Hippocampal formation (tissue), 2 donors: ENCODE measurements at regions not wholly inside any gene's neighbourhood (a gene's known extent, or its start where the extent isn't known, plus 50 kb on each side); places are given as distances from the start of the nearest gene placed in this dataset.

ENCODE experiments used
- DNase-seq, 2 donors: peaks; one replicate each; lab custom pipeline; 2025; lab: John Stamatoyannopoulos, UW

DNA sequence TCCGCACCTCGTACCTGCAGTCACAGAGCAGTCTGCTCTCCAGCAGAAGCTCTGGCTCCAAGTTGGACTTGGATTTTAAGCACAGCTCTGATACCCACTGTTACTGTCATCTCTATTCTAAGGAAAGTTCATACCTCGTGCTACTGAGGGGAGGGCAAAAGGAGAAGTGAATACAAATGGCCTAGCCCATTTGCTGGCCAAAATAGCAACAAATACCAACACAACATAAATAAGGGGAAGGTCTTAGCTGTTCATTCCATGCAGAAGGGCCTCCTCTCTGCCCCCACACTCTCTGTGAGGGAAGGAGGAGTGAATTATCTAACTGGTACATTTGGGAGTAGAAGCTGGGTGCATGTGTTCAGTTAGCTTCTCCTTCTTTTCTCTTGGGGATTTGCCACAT lies 739.4 kb upstream of the RAB6C start:
- DNase-seq, result peak in 1 of 2 donors; percentile 17

DNA sequence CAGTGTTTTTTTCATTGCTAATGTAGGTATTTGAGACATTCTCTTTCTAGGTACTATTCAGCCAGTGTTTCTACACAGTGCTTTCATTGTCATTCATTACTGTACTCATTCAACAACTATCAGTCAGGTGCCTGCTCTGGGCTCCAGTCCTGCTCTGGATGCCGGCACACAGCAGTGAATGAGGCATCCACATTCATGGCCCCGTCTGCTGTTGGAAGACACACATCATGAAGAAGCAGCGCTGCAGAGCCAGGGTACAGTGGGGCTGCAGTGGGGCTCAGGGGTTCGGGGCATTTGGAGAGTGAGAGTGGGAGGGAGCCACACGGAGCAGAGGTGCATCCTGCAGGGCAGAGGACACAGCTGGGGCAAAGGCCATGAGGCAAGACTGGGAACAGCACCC lies 737.2 kb upstream of the RAB6C start:
- no peak for DNase-seq

DNA sequence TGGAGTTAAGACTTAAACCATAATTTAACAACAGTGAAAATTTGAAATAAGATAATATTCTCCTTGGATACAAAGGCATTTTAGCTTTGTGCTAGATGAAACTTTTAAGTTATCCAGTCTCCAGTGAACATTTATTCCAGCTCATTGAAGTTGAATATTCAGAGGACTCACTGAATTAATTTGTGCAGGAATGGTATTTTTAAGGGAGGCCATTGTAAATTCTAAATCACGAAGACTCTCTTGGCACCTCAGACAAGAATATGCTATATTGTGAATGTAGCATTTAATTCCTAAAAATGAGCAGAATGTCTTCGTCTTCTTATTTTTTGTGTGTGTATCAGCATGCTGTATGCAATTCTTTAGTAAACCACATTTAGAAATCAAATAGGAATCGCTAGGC lies 731.7 kb upstream of the RAB6C start:
- no peak for DNase-seq

DNA sequence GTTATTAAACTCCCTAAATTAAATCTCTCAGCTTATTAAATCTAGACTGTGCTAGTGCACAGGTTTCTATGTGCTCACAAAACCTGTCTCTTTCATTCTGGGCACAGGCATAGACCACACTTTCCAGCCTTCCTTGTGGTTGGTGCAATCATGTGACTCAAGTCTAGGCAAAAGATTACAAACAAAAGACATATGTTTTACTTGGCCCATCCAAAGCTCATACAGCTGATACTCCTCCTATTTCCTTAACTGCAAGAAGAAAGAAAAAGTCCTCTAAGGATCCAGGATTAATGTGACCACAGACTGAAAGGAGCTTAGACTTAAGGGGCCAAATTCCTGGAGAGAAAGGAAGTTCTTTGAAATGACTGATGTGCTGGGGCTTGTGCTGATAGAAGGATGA lies 731.3 kb upstream of the RAB6C start:
- DNase-seq, result peak in 1 of 2 donors; percentile 18

DNA sequence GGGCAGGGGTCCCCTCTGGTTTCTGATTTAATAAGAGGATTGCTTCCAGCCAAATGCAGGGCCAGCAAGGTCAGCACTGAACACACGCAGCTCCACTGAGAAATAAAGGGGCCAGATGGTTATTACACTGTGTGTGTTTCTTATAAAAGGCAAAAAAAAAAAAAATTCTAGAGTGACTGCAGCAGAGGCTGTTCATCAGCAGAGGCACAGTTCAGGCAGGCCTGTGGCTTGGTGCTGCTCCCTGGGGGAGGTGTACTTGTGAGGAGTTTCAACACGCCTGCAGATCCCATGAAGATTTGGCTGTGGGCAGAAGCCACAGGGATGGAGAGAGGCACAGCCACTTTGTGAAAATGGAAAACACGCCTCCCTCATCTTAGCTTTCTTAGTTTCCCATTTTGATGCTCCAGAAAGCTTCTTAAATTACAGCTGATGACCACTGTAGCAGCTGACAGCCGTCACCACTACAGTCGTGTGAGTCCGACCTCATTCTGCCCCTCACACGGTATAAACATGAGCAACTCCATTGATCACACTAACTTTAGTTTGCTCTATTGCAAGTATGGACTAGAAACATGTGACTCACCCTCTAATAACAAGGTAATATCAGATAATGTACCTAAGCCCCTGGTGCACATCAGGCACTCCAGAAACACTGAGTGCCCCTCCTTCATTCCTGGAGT lies 726.5 kb upstream of the RAB6C start:
- no peak for DNase-seq

DNA sequence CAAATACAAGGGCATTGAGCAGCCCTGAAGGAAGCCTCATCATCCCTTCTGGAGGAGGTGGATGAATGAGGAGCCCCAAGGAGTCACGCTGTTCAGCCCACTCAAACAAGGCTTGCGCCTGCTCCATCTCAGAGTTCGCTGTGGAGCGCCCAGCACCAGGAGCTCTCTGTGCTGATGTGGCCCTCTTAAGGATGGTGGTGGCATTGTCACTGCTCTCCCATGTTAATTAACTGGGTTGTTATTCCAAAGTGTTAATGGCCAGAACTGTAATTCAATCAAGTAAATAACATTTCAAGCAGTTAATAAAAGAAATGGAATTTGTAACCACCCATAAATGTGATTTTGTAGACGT lies 726.0 kb upstream of the RAB6C start:
- peak in 1 of 2 donors; percentile 6 for DNase-seq

DNA sequence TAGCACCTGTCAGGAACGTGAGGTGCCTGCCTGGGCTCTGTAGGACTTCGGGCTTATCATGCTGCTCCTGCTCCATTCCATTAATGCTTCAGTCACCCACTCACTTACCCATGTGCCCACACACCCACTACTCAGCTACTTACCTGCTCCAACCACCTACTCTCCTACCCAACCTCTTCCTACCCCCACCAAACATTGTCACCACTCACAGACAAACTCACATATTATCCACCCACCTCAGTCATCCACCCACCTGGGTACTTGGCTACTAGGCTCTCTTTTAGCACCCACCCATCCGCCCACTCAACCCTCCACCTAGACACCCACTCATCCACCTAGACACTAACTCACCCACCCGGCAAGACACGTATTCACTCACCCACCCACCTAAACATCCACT lies 724.7 kb upstream of the RAB6C start:
- DNase-seq, result no peak

DNA sequence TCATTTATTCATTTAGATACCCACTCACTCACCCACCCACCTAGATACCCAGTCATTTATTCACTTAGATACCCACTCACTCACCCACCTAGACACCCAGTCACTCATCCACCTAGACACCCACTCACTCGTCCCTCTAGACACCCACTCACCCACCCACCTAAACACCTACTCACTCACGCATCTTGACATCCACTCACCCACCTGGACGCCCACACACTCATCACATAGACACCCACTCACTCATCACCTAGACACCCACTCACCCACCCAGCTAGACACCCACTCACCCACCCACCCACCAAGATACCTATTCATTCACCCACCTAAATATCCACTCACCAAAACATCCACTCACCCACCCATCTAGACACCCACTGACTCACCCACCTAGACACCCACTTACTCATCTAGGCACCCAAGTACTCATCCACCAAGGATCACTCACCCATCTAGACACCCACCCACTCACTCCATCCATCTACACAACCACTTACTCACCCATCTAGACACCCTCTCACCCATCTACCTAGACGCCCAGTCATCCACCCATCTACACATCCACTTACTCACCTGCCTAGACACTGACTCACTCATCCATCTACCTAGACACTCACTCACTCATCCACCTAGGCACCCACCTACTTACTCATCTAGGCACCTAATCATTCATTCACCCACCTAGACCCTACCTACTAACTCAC lies 723.7 kb upstream of the RAB6C start:
- DNase-seq, result no peak

DNA sequence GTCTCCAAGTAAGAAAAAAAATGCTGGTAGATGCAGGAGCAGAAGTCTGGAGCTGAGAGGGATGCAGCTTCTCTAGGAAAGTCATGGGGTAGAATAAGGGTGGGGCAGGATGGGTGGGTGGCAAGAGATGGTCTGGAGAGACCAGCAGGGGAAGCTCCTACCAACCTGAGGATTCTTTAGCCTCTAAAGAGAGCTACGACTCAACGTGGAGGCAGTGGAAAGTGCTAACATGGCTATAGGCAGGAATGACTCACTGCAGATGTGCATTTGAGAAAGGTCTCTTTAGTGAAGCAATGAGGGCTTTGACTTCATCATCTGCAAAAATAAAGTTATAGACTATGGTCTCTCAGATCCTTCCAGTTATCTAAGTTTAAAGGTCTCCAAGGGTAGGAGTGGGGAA lies 722.8 kb upstream of the RAB6C start:
- DNase-seq, result no peak

DNA sequence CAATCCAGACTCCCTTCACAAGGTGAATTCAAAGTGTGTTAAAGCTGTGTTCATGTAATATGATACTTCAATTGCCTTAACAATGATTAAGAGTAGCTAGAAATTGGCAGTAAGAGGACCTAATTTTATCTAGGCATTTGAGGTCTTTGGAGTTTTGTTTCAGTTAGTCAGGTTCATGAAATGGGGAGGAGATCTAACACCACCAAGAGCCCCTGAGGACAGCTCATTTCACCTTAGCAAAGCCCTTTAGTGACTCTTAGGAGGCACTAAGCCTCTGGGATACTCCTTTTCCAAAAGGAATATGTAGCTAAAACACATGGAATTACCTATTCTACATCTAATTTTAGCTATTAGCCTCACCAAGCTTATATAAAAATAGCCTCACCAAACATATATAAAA lies 716.5 kb upstream of the RAB6C start:
- DNase-seq, result no peak

DNA sequence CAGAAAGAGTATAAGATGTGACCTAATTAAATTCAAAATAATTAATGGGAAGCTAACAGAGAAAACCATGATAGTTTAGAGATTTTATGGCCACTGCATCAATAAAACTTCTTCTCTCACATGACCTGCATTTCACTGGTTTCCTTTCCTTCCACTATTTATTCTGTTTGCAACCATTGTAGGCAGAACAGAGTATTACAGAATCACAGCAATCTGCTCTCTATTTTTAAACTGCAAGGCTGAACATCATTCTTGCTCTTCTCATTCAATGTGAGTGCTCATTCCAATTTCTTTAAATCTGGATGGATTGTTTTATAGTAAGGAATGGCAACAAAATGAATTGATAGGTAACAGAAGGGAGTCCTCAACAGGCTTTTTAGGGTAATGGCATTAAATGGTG lies 715.5 kb upstream of the RAB6C start:
- DNase-seq, result no peak

DNA sequence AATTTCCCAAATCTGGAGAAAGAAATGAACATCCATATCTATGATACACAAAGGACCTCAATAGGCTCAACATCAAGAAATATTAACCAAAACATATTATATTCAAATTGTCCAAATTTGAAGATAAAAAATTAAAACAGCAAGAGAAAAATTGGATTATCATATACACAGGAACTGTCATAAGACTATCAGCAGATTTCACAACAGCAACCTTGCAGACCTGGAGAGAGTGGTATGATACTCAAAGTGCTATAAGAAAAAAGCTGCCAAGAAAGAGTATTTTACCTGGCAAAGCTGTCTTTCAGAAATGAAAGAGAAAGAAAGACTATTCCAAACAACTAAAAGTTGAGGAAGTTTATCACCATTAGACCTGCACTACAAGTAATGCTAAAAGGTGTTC lies 711.9 kb upstream of the RAB6C start:
- DNase-seq, result no peak

DNA sequence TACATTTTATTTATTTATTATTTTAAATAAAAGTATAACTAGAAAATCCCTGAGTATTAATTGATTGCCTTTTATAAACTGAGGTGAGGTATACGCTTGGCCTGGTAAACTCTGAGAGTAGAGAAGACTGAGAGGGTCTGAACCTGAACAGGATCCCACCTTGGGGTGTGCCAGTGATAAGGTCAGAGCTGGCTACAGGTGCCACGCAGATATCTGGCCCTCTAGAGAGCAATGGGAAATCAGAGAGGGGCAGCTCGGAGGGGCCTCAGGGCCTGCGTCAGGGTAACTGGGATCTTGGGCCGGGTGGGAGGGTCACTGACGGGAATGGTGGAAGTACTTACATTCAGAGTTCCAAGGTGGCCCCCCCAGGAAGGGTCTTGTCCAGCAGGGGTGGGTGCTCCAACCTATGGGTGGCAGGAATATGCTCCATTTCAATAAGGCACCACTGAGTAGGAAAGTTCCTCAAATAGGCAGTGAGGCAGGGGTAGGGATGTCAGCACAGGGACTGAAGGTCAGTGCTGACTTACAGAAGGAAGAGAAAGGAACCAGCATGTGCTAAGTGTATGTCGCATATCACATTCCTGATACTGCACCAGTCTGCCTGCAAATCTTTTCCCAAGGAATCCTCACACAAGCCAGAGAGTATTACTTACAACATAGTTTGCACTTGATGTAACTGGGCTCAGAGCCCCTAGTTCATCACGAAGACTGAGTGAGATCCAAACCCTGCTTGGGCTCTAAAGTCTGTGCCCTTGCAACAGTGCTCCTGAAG lies 706.0 kb upstream of the RAB6C start:
- DNase-seq, result no peak

DNA sequence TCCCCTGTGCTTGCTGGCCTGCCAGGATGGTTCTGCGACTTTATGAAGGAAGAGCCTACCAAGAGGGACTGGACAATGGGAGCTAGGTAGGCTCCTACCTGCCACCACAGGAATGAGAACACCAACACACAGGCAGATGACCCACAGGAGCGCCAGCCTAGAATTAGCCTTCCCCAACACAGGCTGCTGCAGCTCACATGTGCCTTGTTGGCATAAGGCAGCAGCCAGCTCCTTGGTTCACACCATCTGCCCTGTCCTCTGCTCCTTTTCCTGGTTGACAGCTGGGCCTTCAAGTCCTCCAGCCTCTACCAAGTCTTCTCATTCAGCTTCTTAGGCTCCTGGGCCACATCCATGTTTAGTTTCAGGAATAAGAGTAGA lies 705.4 kb upstream of the RAB6C start:
- DNase-seq, result no peak

DNA sequence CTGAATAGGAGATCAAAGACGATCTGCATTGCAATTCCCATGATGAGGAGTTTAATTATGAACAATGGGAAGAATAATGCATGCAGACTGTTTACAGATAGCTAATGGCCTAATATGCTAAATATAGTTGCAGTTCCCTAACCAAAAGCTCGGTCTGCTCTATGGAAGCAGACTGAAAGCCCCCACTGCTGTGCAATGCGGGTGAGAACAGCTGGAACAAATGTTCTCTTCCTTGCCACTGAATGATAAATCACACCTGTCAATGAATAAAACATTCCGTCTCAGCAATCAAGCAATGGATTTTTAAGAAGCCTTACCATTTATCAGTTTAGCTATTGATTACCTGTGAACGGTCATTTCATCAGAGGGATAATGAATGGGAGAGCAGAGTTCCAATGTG lies 704.5 kb upstream of the RAB6C start:
- no peak for DNase-seq

DNA sequence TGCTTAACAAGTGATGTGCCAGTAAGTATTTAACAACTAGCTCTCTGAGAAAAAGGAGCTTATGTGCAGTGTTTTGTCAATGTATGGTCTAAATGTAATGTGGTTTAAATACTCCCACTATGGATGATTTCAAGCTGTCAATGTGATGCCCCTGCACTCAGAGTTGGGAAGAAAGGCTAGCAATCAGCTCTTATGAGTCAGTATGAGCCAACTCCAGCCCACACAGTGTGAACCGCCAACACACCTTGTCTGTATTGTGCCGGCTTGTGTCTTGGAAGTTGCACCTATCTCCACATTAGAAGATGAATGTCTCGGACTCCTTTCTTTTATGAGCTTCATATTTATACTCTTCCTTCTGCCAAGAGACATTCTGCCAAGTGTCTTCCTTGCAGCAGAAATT lies 703.8 kb upstream of the RAB6C start:
- no peak for DNase-seq

DNA sequence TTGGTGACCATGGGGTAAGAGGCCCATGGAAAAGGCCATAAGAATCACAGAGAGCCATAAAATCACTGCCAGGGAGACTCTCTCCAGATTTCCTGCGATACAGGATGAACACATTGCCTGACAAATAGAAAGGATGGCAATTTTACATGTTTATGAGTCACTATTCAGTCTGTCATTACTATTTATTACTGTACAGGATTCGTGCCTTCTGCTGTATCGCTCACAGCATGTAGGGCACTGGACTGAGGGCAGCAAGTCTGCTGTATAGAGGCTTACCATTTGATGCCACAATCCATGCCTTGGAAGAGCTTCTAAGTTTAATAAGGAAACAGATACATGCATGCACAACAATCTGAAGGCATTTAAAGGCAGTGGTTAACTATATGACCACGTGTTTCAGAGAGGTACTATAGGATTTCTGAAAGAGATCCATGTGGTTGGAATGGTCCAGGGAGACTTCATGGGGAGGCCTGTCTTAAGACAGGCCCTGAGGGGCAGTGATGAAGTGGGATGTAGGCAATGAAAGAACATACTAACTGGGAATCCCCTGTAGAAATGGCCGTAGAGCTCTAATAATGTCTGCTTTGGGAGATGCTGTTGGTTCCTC lies 702.4 kb upstream of the RAB6C start:
- DNase-seq, result no peak

DNA sequence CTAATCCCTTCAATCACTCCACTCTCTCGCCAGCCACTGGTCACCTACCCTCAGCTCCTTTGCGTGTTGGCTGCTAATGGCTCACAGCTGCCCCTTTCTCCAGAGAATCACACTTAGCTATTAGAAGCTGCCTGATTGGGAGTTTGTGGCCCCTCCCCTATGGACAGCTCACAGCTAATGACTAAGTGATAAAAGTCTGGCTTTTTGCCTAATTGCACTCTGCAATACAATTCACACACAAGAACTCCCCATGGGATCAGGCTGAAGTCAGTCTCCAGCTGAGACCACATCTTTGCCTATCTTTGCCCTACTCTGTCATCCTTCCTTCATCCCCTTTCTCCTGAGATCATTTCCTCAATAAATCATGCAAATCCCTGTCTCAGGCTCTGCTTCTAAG lies 701.9 kb upstream of the RAB6C start:
- DNase-seq, result no peak

DNA sequence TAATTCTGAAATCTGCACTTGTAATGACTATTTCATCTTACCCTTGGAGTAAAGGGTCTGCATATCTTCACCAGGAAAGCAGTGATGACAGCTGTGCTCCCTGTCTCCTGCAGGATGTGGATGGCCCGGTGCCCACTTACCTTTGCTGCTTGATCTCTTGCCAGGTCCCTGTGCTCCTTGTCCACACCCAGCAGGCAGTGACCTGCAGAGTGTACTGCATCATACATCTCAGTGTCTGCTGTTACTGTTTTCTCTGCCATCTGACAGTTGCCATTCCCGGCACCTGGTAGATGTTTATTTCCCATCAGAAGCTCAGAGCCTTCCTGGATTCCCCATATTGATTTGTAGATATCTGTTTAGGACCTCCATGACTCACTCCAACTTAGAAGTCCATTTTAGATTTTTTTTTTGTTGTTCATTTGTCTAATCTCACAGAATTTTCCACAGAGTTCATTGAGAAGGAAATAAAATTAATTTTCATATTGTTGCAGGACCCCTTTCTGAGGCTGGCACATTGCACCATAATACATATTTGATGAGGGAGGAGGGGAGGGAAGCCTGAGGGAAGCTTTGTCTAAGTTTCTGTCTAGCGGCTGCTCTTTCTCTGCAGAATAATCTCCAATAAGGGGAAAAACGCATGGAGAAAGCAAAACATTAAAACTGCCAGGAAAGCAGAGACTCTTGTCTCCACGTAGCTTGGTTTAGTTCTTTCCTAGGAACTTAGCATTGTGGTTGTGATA lies 697.5 kb upstream of the RAB6C start:
- DNase-seq, result no peak

DNA sequence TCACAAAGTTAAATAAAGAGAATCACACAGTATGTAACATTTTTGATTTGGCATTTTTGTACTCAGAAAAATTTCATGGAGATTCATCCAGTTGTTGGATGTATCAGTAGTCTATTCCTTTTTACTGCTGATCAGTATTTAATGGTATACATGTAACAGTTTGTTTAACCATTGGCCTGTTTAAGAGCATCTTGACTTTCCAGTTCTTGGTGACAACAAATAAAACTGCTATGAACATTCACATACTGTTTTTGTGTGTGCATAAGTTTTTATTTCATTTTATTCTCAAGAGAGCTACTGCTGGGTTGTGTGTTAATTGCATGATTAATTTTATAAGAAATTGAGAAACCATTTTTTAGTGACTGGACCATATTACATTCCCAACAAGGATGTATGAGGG lies 694.5 kb upstream of the RAB6C start:
- DNase-seq, result no peak

DNA sequence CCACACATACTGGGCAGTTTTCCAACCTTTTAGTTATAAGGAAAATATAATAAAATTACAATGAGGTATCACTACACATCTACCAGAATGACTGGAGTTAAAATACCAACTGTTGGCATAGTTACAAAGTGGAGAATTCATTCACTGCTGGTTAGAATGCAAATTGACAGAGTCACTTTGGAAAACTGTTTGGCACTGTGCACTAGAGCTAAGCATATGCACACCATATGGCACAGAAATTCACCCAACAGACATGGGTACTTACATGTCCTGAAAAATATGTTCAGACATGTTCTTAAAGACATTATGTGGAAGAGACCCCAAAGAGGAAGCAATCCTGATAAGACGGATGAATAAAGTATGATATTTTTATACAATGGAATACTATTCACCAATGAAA lies 686.1 kb upstream of the RAB6C start:
- DNase-seq, result no peak

DNA sequence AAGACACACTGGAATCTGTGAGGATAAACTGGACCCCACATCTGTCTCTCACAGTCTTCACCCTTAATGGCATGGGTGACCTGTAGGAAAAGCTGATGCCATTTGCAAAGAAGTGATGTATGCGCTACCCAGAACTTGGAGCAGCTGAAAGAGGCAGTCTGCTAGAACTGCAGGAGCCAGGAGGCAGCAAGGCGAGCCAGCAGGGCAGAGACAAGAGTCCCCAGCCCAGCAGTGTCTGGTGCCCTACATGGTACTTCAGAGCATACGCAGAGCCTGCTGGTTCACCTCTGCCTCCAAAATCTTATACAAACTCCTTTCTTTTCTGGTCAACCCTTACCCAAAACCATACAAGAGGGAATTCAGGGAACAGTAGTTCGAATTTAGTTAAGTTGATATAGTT lies 683.1 kb upstream of the RAB6C start:
- no peak for DNase-seq
